Panc1 (cell line): ENCODE measurements at regions not wholly inside any gene's neighbourhood (a gene's known extent, or its start where the extent isn't known, plus 50 kb on each side); places are given as distances from the start of the nearest gene placed in this dataset.

Experiments
- ATAC-seq: fragments of 200-7000 bp; cut with Tn5 transposase; 2 replicates; pipeline ENCODE4 v1.9.1; 2020; ENCODE audit warnings: mild to moderate bottlenecking, moderate library complexity
- BruUV-seq: library from RNA; stranded (reverse); fragments of 400-500 nt; replicated peaks from 2 replicates; lab custom pipeline; 2021; lab: Mats Ljungman, UMichigan
- CTCF ChIA-PET: fragments of 300-600 bp; sonication (Branson Sonifier 250); formaldehyde crosslinking; loops from one replicate; lab custom pipeline; 2022; ENCODE audit warnings: antibody characterized with exemption; lab: Charles Lee
- POLR2A ChIA-PET: fragments of 300-600 bp; sonication (Branson Sonifier 250); formaldehyde crosslinking; loops from one replicate; lab custom pipeline; 2022; ENCODE audit warnings: antibody characterized with exemption; lab: Charles Lee
- DNase-seq: peaks from one replicate; pipeline ENCODE4 v3.0.0-alpha.2; 2010; ENCODE audit warnings: low read depth, low spot score
- H3K27ac ChIP-seq: 2 replicates; pipeline ENCODE4 v1.5.1; 2011; ENCODE audit warnings: mild to moderate bottlenecking, low read length, inconsistent platforms
- H3K27me3 ChIP-seq: fragments of 200-500 bp; sonication (Bioruptor generic); 2 replicates; pipeline ENCODE4 v1.6.0; 2014; ENCODE audit warnings: low read length, inconsistent platforms; ENCODE audit not compliant: control insufficient read depth, insufficient read depth
- H3K36me3 ChIP-seq: fragments of 200-500 bp; sonication (Bioruptor generic); 2 replicates; pipeline ENCODE4 v1.5.1; 2014; ENCODE audit warnings: inconsistent platforms, mild to moderate bottlenecking, low read length, moderate library complexity; ENCODE audit not compliant: control insufficient read depth, insufficient read depth
- H3K4me1 ChIP-seq: 2 replicates; pipeline ENCODE4 v1.5.1; 2011; ENCODE audit warnings: inconsistent platforms, mild to moderate bottlenecking, low read length, moderate library complexity; ENCODE audit not compliant: control insufficient read depth, insufficient read depth
- H3K4me3 ChIP-seq, 2 experiments: 2 replicates each; pipeline ENCODE4 v1.5.1; 2011 to 2012; ENCODE audit warnings: low read depth in 2 of 2, low read length in 2 of 2, mild to moderate bottlenecking in 2 of 2, inconsistent platforms in 1 of 2, moderate library complexity in 1 of 2
- H3K9me3 ChIP-seq: fragments of 200-500 bp; sonication (Bioruptor generic); 2 replicates; pipeline ENCODE4 v1.5.1; 2014; ENCODE audit warnings: low read depth, mild to moderate bottlenecking, inconsistent platforms, low read length, moderate library complexity; ENCODE audit not compliant: control insufficient read depth, insufficient read depth
- CTCF ChIP-seq: fragments of 450-650 bp; IDR thresholded peaks from 2 replicates; pipeline ENCODE4 v1.5.1; 2017; ENCODE audit warnings: mild to moderate bottlenecking
- POLR2AphosphoS5 ChIP-seq: IDR thresholded peaks from 2 replicates; pipeline ENCODE4 v1.6.1; 2012; ENCODE audit warnings: mild to moderate bottlenecking, low read depth, low read length, moderate library complexity
- REST ChIP-seq, 2 experiments: IDR thresholded peaks; 2 replicates each; pipeline ENCODE4 v1.6.1; 2011 to 2012; ENCODE audit warnings: low read depth in 2 of 2, control low read depth in 1 of 2, low read length in 1 of 2, mild to moderate bottlenecking in 1 of 2, moderate library complexity in 1 of 2; ENCODE audit not compliant: insufficient read depth in 1 of 2
- SIN3A ChIP-seq: IDR thresholded peaks from 2 replicates; pipeline ENCODE4 v1.6.1; 2012; ENCODE audit warnings: low read depth, mild to moderate bottlenecking, low read length, moderate library complexity, borderline replicate concordance; ENCODE audit not compliant: insufficient read depth
- TCF7L2 ChIP-seq: IDR thresholded peaks from 2 replicates; pipeline ENCODE4 v1.6.1; 2011; ENCODE audit warnings: mild to moderate bottlenecking, low read depth, low read length, inconsistent platforms
- in situ Hi-C: cut with HindIII; loops from 2 replicates; pipeline ENCODE4 v1.10.0; 2016; ENCODE audit warnings: low sequenced_read_pairs, low pct_unique_long_range_greater_than_20kb
- intact Hi-C: fragments of 100-400 bp; cut with micrococcal nuclease; formaldehyde crosslinking; loops from one replicate; pipeline ENCODE4 v1.10.0; 2022; ENCODE audit not compliant: unreplicated experiment

GRCh38 chr6:66555082-66555481, 848.1 kb upstream of the EYS start:
- no peaks in the 10 kb centered on the region for H3K36me3 ChIP-seq
- intact Hi-C loops = no loop called here
- DNase-seq = no peak
- ChIA-PET POLR2A (no interaction called here), CTCF (no interaction called here)
- H3K4me3 ChIP-seq = no peak overlapping the region
- H3K27ac ChIP-seq = no peak overlapping the region
- no peak for ATAC-seq
- no TSS peak for BruUV-seq
- H3K9me3 ChIP-seq = no peaks in the 10 kb centered on the region
- H3K4me1 ChIP-seq = no peaks in the 10 kb centered on the region
- TF ChIP-seq REST (IDR thresholded peaks at IDR 0.05; ENCODE audit: insufficient read depth in 1 of 2, low read depth in 2 of 2, low read length in 1 of 2) = no peak
- TF ChIP-seq CTCF = no peak
- TF ChIP-seq TCF7L2 = no peak
- no peak for TF ChIP-seq SIN3A
- no peak for TF ChIP-seq POLR2AphosphoS5
- no peaks in the 10 kb centered on the region for H3K27me3 ChIP-seq
- in situ Hi-C loops = no loop called here

GRCh38 chr6:66553441-66553840, 846.4 kb upstream of the EYS start:
- BruUV-seq = no TSS peak
- POLR2A ChIA-PET = no interaction called here
- in situ Hi-C loops = no loop called here

More at GRCh38 chr6:66553441-66553840, 846.4 kb upstream of the EYS start:
- H3K27me3 ChIP-seq = no peaks in the 10 kb centered on the region
- H3K4me1 ChIP-seq = no peaks in the 10 kb centered on the region
- ATAC-seq = no peak
- no peaks in the 10 kb centered on the region for H3K9me3 ChIP-seq
- DNase-seq = no peak
- CTCF ChIA-PET = no interaction called here
- TF ChIP-seq CTCF (no peak), REST (IDR thresholded peaks at IDR 0.05; ENCODE audit: insufficient read depth in 1 of 2, low read depth in 2 of 2, low read length in 1 of 2) (no peak), POLR2AphosphoS5 (no peak), SIN3A (no peak)
- no peak overlapping the region for H3K27ac ChIP-seq
- no peaks in the 10 kb centered on the region for H3K36me3 ChIP-seq
- intact Hi-C loops = no loop called here
- no peak overlapping the region for H3K4me3 ChIP-seq
